ENCODE measurements at regions not wholly inside any gene's neighbourhood (a gene's known extent, or its start where the extent isn't known, plus 50 kb on each side); places are given as distances from the start of the nearest gene placed in this dataset.

DNA sequence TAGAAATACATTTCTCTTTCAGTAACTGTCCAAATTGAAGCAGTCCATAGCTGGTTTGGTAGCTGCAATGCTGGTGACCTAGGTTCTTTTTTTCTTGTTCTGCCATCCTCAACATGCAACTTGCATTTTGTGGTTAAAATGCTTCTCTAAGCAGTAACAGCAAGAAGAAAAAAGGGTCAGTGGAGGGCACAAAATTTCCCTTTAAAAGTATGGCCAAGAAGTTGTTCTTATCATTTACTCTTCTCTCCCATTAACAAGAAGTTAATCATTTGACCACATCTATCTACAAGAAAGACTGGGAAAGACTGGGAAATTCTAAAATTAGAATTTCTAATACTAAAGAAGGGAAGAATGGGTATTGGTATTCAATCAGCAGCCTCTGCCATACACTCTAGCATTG, 569.9 kb downstream of the CPS1 start:
- no peak for DNase-seq (ENCODE audit: extremely low read depth, low read depth)
- no peak overlapping the region for H3K4me3 ChIP-seq (replicated peaks; ENCODE audit: low read depth, low read length)
- TF ChIP-seq, protein P1, sequence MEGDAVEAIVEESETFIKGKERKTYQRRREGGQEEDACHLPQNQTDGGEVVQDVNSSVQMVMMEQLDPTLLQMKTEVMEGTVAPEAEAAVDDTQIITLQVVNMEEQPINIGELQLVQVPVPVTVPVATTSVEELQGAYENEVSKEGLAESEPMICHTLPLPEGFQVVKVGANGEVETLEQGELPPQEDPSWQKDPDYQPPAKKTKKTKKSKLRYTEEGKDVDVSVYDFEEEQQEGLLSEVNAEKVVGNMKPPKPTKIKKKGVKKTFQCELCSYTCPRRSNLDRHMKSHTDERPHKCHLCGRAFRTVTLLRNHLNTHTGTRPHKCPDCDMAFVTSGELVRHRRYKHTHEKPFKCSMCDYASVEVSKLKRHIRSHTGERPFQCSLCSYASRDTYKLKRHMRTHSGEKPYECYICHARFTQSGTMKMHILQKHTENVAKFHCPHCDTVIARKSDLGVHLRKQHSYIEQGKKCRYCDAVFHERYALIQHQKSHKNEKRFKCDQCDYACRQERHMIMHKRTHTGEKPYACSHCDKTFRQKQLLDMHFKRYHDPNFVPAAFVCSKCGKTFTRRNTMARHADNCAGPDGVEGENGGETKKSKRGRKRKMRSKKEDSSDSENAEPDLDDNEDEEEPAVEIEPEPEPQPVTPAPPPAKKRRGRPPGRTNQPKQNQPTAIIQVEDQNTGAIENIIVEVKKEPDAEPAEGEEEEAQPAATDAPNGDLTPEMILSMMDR (IDR thresholded peaks at IDR 0.05; ENCODE audit: low read depth, low read length, missing control alignments), result no peak

DNA sequence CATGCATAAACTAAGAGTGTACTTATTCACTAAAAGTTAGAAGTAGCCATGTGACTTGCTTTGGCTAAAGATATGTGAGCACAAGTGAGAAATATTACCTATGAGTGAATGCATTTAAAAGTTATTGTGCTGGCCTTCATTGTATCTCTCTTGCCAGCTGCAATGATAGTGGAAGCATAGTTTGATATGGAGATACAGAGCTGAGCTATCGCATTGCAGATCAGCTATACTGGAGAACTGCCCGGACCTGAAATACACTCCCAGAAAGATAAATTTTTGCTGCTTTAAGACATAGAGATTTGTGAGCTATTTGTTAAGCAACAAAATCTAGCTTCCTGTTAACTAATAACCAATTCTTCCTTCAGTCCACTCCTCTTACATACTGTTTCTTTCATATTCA, 571.1 kb downstream of the CPS1 start:
- DNase-seq (ENCODE audit: extremely low read depth, low read depth), result no peak
- TF ChIP-seq, protein P1 (IDR thresholded peaks at IDR 0.05; ENCODE audit: low read depth, low read length, missing control alignments), result no peak
- no peak overlapping the region for H3K4me3 ChIP-seq (replicated peaks; ENCODE audit: low read depth, low read length)

DNA sequence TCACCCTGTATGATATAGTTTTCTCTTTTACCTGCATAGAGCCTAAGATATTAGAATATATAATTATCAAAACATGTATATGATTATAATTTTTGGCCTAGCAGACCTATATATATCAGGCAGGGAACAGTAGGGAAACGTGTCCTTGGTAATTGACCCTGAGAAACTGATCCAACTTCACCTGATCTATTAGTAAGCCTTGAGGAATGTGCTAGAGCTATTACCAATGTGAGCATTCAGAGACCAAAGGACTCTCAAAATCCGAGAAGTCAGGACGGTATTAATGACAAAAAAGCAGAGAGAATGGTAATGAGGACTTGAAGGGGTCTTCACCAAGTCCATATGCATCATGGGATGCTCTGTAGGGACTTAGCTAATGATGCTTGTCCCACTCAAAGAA, 571.9 kb downstream of the CPS1 start:
- DNase-seq (ENCODE audit: extremely low read depth, low read depth), result no peak
- no peak overlapping the region for H3K4me3 ChIP-seq (replicated peaks; ENCODE audit: low read depth, low read length)
- TF ChIP-seq, protein P1 (IDR thresholded peaks at IDR 0.05; ENCODE audit: low read depth, low read length, missing control alignments), result no peak

DNA sequence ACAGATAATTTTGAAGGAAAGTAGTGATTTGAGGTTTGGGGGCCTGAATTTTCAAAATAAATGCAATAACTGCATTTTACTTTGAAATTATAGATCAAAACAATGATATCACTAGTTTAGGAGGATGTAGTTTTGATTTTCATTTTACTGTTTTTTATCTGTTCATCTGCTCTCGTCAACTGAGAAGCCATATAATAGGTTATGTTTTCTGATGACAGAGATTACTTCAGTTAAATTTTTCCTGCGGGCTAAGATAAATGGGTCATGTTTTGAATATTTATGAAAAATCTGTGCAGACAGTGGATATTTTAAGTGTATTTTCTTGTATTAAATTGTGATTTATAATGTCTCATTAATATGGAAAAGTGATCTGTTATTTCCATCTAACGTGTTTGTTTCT, 573.4 kb downstream of the CPS1 start:
- no peak for DNase-seq (ENCODE audit: extremely low read depth, low read depth)
- TF ChIP-seq, protein P1 (IDR thresholded peaks at IDR 0.05; ENCODE audit: low read depth, low read length, missing control alignments), result no peak

DNA sequence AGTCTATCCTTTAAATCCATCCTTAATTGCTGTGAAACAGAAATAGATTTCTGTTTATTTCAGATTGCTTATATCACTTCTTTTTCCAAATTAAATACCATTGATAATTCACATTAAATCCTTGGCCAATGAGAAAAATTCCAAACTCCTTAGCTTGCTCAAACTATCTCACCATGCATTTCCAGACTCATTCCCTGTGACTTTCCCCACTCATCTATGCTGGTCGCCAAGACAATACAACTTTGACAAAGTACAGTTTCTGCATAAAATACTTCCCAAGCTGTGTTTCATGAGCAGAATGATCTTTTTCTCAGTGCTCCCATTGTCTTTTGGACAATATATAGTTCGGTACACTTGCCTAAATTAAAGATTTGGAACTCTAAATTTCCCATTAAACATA, 575.6 kb downstream of the CPS1 start:
- H3K4me3 ChIP-seq (replicated peaks; ENCODE audit: low read depth, low read length), result no peak overlapping the region
- DNase-seq (ENCODE audit: extremely low read depth, low read depth), result no peak
- TF ChIP-seq, protein P1 (IDR thresholded peaks at IDR 0.05; ENCODE audit: low read depth, low read length, missing control alignments), result no peak

More for the DNA sequence above, 573.4 kb downstream of the CPS1 start:
- H3K4me3 ChIP-seq (replicated peaks; ENCODE audit: low read depth, low read length), result no peak overlapping the region

DNA sequence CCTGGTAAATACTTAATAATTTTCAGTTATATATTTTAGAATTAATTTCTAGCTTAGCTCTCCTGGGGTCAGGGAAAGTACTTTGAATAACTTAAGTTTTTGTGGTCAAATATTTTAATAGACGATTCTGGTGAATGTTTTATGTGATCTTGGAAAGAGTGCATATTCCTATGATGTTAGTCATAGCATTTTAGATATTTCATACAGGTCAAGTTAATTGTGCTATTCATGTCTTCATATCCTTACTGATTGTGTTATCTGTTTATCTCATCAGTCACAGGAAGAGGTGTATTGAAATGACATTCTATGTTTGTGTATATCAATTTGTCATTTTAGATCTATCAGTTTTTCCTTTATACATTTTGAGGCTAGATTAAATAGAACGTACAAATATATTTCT, 576.2 kb downstream of the CPS1 start:
- TF ChIP-seq, protein P1 (IDR thresholded peaks at IDR 0.05; ENCODE audit: low read depth, low read length, missing control alignments), result no peak
- H3K4me3 ChIP-seq (replicated peaks; ENCODE audit: low read depth, low read length), result no peak overlapping the region
- no peak for DNase-seq (ENCODE audit: extremely low read depth, low read depth)

DNA sequence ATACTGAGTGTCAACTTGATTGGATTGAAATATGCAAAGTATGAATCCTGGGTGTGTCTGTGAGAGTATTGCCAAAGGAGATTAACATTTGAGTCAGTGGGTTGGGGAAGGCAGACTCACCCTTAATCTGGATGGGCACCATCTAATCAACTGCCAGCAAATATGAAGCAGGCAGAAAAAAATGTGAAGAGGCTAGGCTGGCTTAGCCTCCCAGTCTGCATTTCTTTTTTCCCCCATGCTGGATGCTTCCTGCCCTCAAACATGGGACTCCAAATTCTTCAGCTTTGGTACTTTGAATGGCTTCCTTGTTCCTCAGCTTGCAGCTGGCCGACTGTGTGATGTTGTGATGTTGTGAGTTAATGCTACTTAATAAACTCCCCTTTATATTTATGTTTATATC, 577.4 kb downstream of the CPS1 start:
- no peak overlapping the region for H3K4me3 ChIP-seq (replicated peaks; ENCODE audit: low read depth, low read length)
- TF ChIP-seq, protein P1 (IDR thresholded peaks at IDR 0.05; ENCODE audit: low read depth, low read length, missing control alignments), result no peak
- no peak for DNase-seq (ENCODE audit: extremely low read depth, low read depth)

Measured in HFF-Myc (cell line).